ENCODE measurements at regions not wholly inside any gene's neighbourhood (a gene's known extent, or its start where the extent isn't known, plus 50 kb on each side); places are given as distances from the start of the nearest gene placed in this dataset.

DNA sequence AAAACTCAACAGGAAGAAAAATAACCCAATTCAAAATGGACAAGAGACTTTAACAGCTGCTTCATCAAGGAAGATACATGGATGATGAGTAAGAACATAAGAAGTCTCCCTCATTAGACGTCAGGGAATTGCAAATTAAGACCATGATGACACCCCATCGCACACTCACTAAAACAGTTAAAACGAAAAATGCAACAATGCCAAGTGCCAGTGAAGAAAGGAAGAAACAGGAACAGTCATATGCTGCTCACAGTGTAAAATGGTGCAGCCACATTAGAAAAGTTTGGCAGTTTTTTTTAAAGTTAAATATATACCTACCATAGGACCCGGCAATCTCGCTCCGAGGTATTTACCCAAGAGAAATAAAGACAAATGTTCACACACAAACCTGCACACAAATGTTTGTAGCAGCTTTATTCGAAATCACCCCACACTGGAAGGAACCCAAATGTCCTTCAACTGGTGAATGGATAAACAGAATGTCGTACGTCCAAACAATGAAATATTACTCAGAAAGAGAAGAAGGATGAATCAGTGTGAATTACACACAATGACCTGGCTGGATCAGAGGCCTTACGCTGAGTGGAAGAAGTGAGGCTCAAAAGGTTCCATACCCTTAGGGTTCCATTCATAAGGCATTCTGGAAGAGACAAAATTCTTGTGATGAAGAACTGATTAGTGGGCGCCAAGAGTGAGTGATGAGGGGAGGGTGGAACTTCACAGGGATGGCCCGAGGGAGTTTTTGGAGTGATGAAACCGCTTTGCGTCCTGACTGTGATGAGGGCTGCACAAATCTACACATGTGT, 110.3 kb downstream of the C16orf95 start (continued):
- TF ChIP-seq JUN (IDR thresholded peaks at IDR 0.05): peak; percentile 58 to 70; a peak in 3 of 5 replicates
- no peak for TF ChIP-seq NPAS2 (CRISPR knock-in tag; IDR thresholded peaks at IDR 0.05; ENCODE audit: borderline replicate concordance)
- TF ChIP-seq USF2 (IDR thresholded peaks at IDR 0.05): no peak
- TF ChIP-seq GATA3 (IDR thresholded peaks at IDR 0.05; ENCODE audit: borderline replicate concordance): peak; percentile 72; the same call in 1 of the 2 replicates
- TF ChIP-seq CBX8 (IDR thresholded peaks at IDR 0.05): no peak
- TF ChIP-seq HOXB13 (CRISPR knock-in tag; IDR thresholded peaks at IDR 0.05; ENCODE audit: low read depth): no peak
- TF ChIP-seq FOSB (CRISPR knock-in tag; IDR thresholded peaks at IDR 0.05): no peak
- TF ChIP-seq RCOR1 (IDR thresholded peaks at IDR 0.05; ENCODE audit: low read depth, low read length): no peak
- no peak for TF ChIP-seq EHF (CRISPR knock-in tag; IDR thresholded peaks at IDR 0.05)
- TF ChIP-seq JUNB (IDR thresholded peaks at IDR 0.05): peak; percentile 89
- no peak for TF ChIP-seq SREBF2 (IDR thresholded peaks at IDR 0.05)
- TF ChIP-seq ATOH8 (CRISPR knock-in tag; IDR thresholded peaks at IDR 0.05; ENCODE audit: low read depth): no peak
- TF ChIP-seq, protein P1, sequence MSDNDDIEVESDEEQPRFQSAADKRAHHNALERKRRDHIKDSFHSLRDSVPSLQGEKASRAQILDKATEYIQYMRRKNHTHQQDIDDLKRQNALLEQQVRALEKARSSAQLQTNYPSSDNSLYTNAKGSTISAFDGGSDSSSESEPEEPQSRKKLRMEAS (IDR thresholded peaks at IDR 0.05): peak; percentile 34; the same call in 1 of the 2 replicates
- no peak for TF ChIP-seq CBX2 (IDR thresholded peaks at IDR 0.05; ENCODE audit: borderline replicate concordance, low read depth)
- TF ChIP-seq KDM1A (IDR thresholded peaks at IDR 0.05; ENCODE audit: low read depth): no peak
- TF ChIP-seq RAD21 (conservative IDR thresholded peaks at IDR 0.05 in 1 of 2, IDR thresholded peaks at IDR 0.05 in 1 of 2): no peak
- TF ChIP-seq FOSL2 (IDR thresholded peaks at IDR 0.05): peak; percentile 63
- peak; percentile 78 for TF ChIP-seq FOSL2 (CRISPR knock-in tag; IDR thresholded peaks at IDR 0.05)
- no peak for TF ChIP-seq HES2 (IDR thresholded peaks at IDR 0.05)
- TF ChIP-seq POLR2AphosphoS2 (conservative IDR thresholded peaks at IDR 0.05; ENCODE audit: low read length): no peak
- no peak for TF ChIP-seq PHF8 (IDR thresholded peaks at IDR 0.05; ENCODE audit: borderline replicate concordance, low read depth)
- no peak for TF ChIP-seq RARB (CRISPR knock-in tag; IDR thresholded peaks at IDR 0.05)
- TF ChIP-seq HMGXB4 (CRISPR knock-in tag; IDR thresholded peaks at IDR 0.05; ENCODE audit: borderline replicate concordance): no peak
- TF ChIP-seq ZFP36 (IDR thresholded peaks at IDR 0.05; ENCODE audit: borderline replicate concordance, partially characterized antibody): no peak
- no peak for TF ChIP-seq HEYL (CRISPR knock-in tag; IDR thresholded peaks at IDR 0.05)
- TF ChIP-seq EP300 (IDR thresholded peaks at IDR 0.05): peak in 1 of 2 experiments; percentile 55; a peak in 2 of 5 replicates

Measured in A549 (cell line).